ENCODE measurements at regions not wholly inside any gene's neighbourhood (a gene's known extent, or its start where the extent isn't known, plus 50 kb on each side); places are given as distances from the start of the nearest gene placed in this dataset.
"Not testable (repeated sequence)": the region's sequence is repeated elsewhere in the genome, so short reads cannot be mapped to it uniquely, and the experiment has no call there.

DNA sequence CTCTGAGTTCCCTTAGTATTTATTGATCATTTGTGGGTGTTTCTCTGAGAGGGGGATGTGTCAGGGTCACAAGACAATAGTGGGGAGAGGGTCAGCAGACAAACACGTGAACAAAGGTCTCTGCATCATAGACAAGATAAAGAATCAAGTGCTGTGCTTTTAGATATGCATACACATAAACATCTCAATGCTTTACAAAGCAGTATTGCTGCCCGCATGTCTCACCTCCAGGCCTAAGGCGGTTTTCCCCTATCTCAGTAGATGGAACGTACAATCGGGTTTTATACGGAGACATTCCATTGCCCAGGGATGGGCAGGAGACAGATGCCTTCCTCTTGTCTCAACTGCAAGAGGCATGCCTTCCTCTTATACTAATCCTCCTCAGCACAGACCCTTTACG lies 523.5 kb downstream of the UQCRFS1 start:
- not testable (repeated sequence) for TF ChIP-seq CTCF (conservative IDR thresholded peaks at IDR 0.05; ENCODE audit: low read length); EZH2phosphoT487 (IDR thresholded peaks at IDR 0.05; ENCODE audit: borderline replicate concordance)

Measured in Loucy (cell line).